GM18520 (cell line): ENCODE measurements at regions not wholly inside any gene's neighbourhood (a gene's known extent, or its start where the extent isn't known, plus 50 kb on each side); places are given as distances from the start of the nearest gene placed in this dataset.

Source experiments
- ATAC-seq: cut with Tn5 transposase; IDR thresholded peaks from one replicate; pipeline ENCODE4 v1.9.1; 2021; ENCODE audit not compliant: unreplicated experiment

- ATAC-seq, result no peak
Measured at GRCh38 chr4:178340468-178340867, 898.2 kb upstream of the AGA start.

GRCh38 chr4:178344096-178344495, 901.9 kb upstream of the AGA start:
- no peak for ATAC-seq

GRCh38 chr4:178347111-178347510, 904.9 kb upstream of the AGA start:
- ATAC-seq, result no peak

GRCh38 chr4:178349601-178350000, 907.4 kb upstream of the AGA start:
- no peak for ATAC-seq

DNA sequence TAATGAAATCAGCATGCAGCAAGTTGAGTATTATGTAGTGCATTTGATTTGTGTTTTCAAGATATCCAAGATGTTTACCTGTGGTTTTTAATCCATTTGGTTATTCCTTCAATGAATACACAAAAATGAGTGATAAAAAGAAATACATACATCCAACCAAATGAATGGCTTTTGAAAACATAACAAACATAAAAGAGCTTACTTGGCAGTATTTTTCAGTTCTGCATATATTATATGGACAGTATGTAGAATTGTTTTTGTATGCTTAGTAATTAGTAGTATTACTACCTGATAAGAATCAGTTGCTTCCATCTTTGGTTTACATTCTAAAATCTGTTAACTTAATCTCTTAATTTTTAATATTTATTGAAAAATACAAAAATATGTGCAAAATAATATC, 908.9 kb upstream of the AGA start:
- no peak for ATAC-seq

DNA sequence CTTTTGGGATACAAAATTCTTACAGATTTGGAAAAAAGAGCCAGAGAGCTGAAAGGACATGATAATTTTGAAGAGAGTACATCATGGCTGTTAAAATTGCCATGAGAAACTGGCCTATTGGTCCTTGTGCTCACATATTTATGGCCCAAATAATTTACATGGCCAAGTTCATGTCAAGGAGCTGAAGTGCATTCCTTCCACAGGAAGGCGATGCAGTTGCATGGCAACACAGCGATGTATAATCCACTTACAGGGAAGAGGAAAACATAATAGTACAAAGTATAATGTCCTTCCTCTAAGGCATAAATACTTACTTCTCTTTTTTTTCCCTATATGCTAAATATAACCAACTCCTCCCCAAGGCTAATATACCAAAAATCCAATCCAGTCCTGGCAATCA, 914.5 kb upstream of the AGA start:
- ATAC-seq, result no peak

DNA sequence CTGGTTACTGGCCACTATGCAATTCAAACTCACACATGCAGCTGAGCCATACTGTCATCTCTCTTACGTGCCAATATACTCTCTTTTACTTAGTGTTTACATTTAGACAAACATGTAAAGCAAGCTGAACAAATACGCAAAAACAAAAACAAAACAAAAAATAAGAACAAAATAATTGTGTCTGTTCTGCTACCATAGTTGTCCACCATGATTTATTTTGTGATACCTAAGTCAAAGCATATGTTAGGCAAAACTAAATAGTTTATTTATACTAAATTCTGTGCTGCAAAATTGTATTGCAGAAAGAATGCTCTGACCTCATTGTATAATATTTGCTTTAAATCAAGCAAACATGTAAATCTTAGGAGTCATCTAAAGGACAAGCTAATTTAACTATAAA, 943.2 kb upstream of the AGA start:
- no peak for ATAC-seq

GRCh38 chr4:178387756-178388155, 945.5 kb upstream of the AGA start:
- ATAC-seq, result no peak

DNA sequence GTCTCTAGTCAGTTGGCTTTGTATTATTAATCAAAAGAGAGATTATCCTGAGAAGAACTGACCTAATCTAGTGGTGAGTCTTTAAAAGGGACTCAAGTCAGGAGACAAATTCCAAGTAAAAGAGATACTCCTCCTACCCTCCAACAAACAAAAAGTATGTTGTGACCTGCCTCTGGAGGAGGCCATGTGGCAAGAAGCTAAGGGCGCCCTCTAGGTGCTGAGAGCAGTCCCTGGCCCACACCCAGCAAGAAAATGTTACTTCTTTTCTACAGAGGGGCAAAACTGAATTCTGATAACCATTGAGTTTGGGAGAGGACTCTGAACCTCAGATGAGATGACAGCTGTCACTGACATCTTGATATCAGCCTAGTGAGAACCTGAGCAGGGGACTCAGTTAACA, 953.6 kb upstream of the AGA start:
- ATAC-seq, result no peak

- ATAC-seq, result no peak
Measured at GRCh38 chr4:178412455-178412854, 970.2 kb upstream of the AGA start.

- ATAC-seq, result no peak
Measured at GRCh38 chr4:178414042-178414441, 971.8 kb upstream of the AGA start.

DNA sequence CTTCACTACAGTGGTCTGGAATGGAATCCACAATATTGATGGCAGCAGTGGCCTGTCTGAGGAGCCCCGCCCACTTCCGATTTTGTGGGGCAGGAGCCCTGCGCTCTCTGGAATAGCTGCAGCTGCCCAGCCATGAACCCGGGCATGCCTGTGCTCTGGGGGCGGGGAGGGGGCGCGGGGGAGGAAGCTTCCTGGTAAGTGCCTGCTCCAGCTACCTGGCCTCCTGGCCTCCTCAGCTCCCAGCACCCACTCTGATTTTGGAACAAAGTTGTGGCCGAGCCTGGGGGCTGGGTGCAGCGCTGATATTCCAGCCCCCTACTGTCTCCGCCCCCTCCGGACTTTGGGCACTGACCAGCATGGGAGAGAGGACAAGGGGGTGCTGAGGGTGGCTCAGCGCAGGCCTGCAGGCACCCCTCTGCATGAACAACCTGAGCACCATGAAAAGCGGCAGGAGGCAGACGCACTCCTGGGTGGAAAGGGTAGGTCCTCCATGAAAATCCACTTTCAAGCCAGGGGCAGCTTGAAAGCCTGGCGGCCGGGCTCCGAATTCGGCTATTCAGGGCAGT, 972.7 kb upstream of the AGA start:
- no peak for ATAC-seq

DNA sequence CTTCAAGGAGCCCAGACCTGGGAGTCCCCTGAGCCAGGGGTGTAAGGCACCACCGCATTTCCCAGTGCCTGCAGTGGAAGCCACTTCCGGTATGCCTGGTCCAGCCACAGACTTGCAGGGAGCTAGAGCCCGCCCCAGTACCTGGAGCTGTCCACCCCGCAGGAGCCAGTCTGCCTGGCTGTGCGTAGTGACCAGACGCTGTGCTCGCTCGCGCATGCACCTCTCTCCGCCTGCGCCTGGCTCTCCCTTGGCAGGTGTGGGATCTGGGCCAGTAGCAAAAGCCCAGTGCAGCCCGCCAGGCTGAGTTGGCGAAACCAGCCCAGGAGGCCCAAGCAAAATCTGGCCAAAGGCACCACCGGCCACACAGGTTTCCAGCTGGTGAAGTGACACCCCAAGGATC, 973.7 kb upstream of the AGA start:
- ATAC-seq, result no peak

- no peak for ATAC-seq
Measured at GRCh38 chr4:178423366-178423765, 981.1 kb upstream of the AGA start.

- no peak for ATAC-seq
Measured at GRCh38 chr4:178426871-178427270, 984.6 kb upstream of the AGA start.

GRCh38 chr4:178427663-178428062, 985.4 kb upstream of the AGA start:
- no peak for ATAC-seq

DNA sequence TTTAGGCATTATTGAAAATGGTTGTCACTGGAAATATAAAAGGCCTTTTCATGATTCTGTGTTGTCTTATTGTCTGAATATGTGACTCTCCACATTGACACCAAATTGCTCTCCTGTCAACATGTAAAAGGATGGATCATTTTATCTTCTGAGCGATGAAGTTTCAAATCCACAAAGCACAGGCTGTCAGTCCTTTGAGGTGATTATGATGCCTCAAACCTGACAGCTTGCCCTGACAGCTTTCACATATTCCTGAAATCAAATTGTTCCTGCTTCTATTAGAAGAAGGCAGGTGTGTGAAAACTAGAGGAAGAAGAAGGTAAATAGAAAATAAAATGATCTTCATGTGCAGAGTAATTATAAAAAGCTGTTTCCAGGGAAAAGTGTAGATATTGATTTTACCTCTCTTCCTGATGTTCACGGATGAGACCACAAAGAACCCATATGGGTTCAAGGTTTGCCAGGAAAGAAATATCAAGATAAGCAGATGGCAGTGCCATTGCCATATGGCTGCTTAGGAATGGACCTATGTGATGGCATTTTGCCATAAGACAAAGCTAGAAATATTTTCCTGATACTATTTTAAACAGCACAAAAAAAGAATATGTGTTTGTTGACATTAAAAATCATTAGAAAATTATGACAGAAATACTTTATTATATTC, 1006.3 kb upstream of the AGA start:
- no peak for ATAC-seq

DNA sequence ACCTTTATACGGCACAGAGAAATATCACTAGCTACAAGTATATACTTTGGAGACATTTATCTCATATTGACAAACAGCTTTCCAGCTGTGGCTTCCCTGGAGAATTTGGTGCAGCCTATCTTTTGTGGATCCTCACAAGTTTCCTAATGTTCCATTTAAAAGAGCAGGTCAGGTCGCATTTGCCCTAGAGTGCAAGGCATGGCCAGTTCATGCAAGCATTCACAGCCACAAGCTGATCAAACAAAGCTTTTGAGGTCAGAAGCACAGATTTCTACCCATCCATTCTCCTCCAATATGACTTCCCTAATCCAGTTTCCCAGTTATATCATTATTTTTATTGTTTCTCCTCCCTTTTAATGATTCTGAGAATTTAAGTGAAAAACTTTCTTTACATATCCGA, 1008.4 kb upstream of the AGA start:
- no peak for ATAC-seq

GRCh38 chr4:178453057-178453456, 1010.8 kb upstream of the AGA start:
- ATAC-seq, result no peak

GRCh38 chr4:178457286-178457685, 1015.0 kb upstream of the AGA start:
- no peak for ATAC-seq

DNA sequence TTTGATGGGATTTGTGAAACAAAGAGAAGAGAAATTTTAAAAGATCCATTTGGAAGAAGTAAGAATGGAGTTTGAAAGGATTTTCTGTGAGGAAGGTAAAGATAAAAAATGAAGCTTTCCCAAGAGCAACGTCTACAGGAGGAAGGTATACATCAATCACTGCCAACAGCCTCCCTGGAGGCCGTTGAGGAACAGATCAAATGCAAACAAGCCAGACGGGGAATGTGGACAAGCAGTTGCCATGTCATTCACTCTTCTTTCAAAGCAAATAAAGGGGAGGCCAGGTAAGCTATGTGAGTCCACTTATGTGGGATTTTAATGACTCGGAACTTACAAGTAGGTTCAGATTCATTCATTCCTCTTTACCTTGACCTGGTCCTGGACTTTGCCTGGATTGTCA, 1020.5 kb upstream of the AGA start:
- no peak for ATAC-seq

DNA sequence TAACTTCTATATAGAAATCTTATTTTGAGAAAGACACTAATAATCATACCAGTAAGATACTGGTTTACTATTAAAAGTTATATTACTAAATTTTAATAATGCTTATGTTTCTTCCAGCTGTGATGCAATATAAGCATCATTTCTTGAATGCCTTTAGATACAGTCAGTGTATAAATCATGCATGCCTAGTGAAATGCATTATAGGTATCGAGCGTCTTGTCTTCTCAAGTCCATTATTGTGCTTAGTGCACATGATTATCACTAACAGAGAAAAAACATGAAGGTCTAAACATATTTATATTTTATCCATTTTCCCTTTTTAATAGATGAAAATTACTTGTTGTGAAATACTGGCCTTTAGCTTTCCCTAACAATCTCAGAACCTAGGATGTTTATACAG, 1021.5 kb upstream of the AGA start:
- ATAC-seq, result no peak
